Panc1 (cell line): ENCODE measurements at regions not wholly inside any gene's neighbourhood (a gene's known extent, or its start where the extent isn't known, plus 50 kb on each side); places are given as distances from the start of the nearest gene placed in this dataset.
"Not testable (repeated sequence)": the region's sequence is repeated elsewhere in the genome, so short reads cannot be mapped to it uniquely, and the experiment has no call there.

Experiments
- ATAC-seq: fragments of 200-7000 bp; cut with Tn5 transposase; 2 replicates; pipeline ENCODE4 v1.9.1; 2020; ENCODE audit warnings: mild to moderate bottlenecking, moderate library complexity
- BruUV-seq: library from RNA; stranded (reverse); fragments of 400-500 nt; replicated peaks from 2 replicates; lab custom pipeline; 2021; lab: Mats Ljungman, UMichigan
- CTCF ChIA-PET: fragments of 300-600 bp; sonication (Branson Sonifier 250); formaldehyde crosslinking; loops from one replicate; lab custom pipeline; 2022; ENCODE audit warnings: antibody characterized with exemption; lab: Charles Lee
- POLR2A ChIA-PET: fragments of 300-600 bp; sonication (Branson Sonifier 250); formaldehyde crosslinking; loops from one replicate; lab custom pipeline; 2022; ENCODE audit warnings: antibody characterized with exemption; lab: Charles Lee
- DNase-seq: peaks from one replicate; pipeline ENCODE4 v3.0.0-alpha.2; 2010; ENCODE audit warnings: low read depth, low spot score
- H3K27ac ChIP-seq: 2 replicates; pipeline ENCODE4 v1.5.1; 2011; ENCODE audit warnings: mild to moderate bottlenecking, low read length, inconsistent platforms
- H3K27me3 ChIP-seq: fragments of 200-500 bp; sonication (Bioruptor generic); 2 replicates; pipeline ENCODE4 v1.6.0; 2014; ENCODE audit warnings: low read length, inconsistent platforms; ENCODE audit not compliant: control insufficient read depth, insufficient read depth
- H3K36me3 ChIP-seq: fragments of 200-500 bp; sonication (Bioruptor generic); 2 replicates; pipeline ENCODE4 v1.5.1; 2014; ENCODE audit warnings: inconsistent platforms, mild to moderate bottlenecking, low read length, moderate library complexity; ENCODE audit not compliant: control insufficient read depth, insufficient read depth
- H3K4me1 ChIP-seq: 2 replicates; pipeline ENCODE4 v1.5.1; 2011; ENCODE audit warnings: inconsistent platforms, mild to moderate bottlenecking, low read length, moderate library complexity; ENCODE audit not compliant: control insufficient read depth, insufficient read depth
- H3K4me3 ChIP-seq, 2 experiments: 2 replicates each; pipeline ENCODE4 v1.5.1; 2011 to 2012; ENCODE audit warnings: low read depth in 2 of 2, low read length in 2 of 2, mild to moderate bottlenecking in 2 of 2, inconsistent platforms in 1 of 2, moderate library complexity in 1 of 2
- H3K9me3 ChIP-seq: fragments of 200-500 bp; sonication (Bioruptor generic); 2 replicates; pipeline ENCODE4 v1.5.1; 2014; ENCODE audit warnings: low read depth, mild to moderate bottlenecking, inconsistent platforms, low read length, moderate library complexity; ENCODE audit not compliant: control insufficient read depth, insufficient read depth
- CTCF ChIP-seq: fragments of 450-650 bp; IDR thresholded peaks from 2 replicates; pipeline ENCODE4 v1.5.1; 2017; ENCODE audit warnings: mild to moderate bottlenecking
- POLR2AphosphoS5 ChIP-seq: IDR thresholded peaks from 2 replicates; pipeline ENCODE4 v1.6.1; 2012; ENCODE audit warnings: mild to moderate bottlenecking, low read depth, low read length, moderate library complexity
- REST ChIP-seq, 2 experiments: IDR thresholded peaks; 2 replicates each; pipeline ENCODE4 v1.6.1; 2011 to 2012; ENCODE audit warnings: low read depth in 2 of 2, control low read depth in 1 of 2, low read length in 1 of 2, mild to moderate bottlenecking in 1 of 2, moderate library complexity in 1 of 2; ENCODE audit not compliant: insufficient read depth in 1 of 2
- SIN3A ChIP-seq: IDR thresholded peaks from 2 replicates; pipeline ENCODE4 v1.6.1; 2012; ENCODE audit warnings: low read depth, mild to moderate bottlenecking, low read length, moderate library complexity, borderline replicate concordance; ENCODE audit not compliant: insufficient read depth
- TCF7L2 ChIP-seq: IDR thresholded peaks from 2 replicates; pipeline ENCODE4 v1.6.1; 2011; ENCODE audit warnings: mild to moderate bottlenecking, low read depth, low read length, inconsistent platforms
- in situ Hi-C: cut with HindIII; loops from 2 replicates; pipeline ENCODE4 v1.10.0; 2016; ENCODE audit warnings: low sequenced_read_pairs, low pct_unique_long_range_greater_than_20kb
- intact Hi-C: fragments of 100-400 bp; cut with micrococcal nuclease; formaldehyde crosslinking; loops from one replicate; pipeline ENCODE4 v1.10.0; 2022; ENCODE audit not compliant: unreplicated experiment

GRCh38 chr2:109715313-109715805, 78.7 kb upstream of the RGPD5 start:
- intact Hi-C loops (loop anchor here (2.0 to 10.0 kb wide), 2 partner anchors 101 to 169 kb away; partner anchors contain the start of genes SEPTIN10 and SOWAHC), in situ Hi-C loops (no loop called here)
- Histone ChIP-seq H3K27ac (no peak overlapping the region), H3K36me3 (no peaks in the 10 kb centered on the region), H3K27me3 (no peaks in the 10 kb centered on the region), H3K4me1 (no peaks in the 10 kb centered on the region), H3K9me3 (no peaks in the 10 kb centered on the region), H3K4me3 (no peak overlapping the region)
- TF ChIP-seq CTCF (peak; percentile 87; the same call in 1 of the 2 replicates), REST (IDR thresholded peaks at IDR 0.05; ENCODE audit: insufficient read depth in 1 of 2, low read depth in 2 of 2, low read length in 1 of 2) (no peak), POLR2AphosphoS5 (no peak)
- CTCF ChIA-PET: interaction anchor here (0.7 to 1.5 kb wide), 3 partner anchors 168 to 211 kb away, joined by 3 to 6 read pairs (median 5); no protein-coding TSS in a partner anchor
- ATAC-seq (peak; percentile 87), DNase-seq (no peak)
- POLR2A ChIA-PET: no interaction called here
- no TSS peak for BruUV-seq

GRCh38 chr2:109716596-109716995, 77.5 kb upstream of the RGPD5 start:
- H3K4me1 ChIP-seq, DNase-seq, ATAC-seq, BruUV-seq, H3K27me3 ChIP-seq, POLR2A ChIA-PET, H3K36me3 ChIP-seq, in situ Hi-C loops, H3K9me3 ChIP-seq, H3K4me3 ChIP-seq, H3K27ac ChIP-seq: not testable (repeated sequence)
- intact Hi-C loops: loop anchor here (10.0 kb wide), 1 partner anchor 102 kb away; the partner anchor contains the start of genes SEPTIN10 and SOWAHC
- CTCF ChIA-PET: interaction anchor here (0.7 to 1.5 kb wide), 2 partner anchors 11 to 171 kb away, joined by 5 to 8 read pairs; no protein-coding TSS in a partner anchor

GRCh38 chr2:109718139-109718538, 76.0 kb upstream of the RGPD5 start:
- TF ChIP-seq POLR2AphosphoS5 (no peak), REST (IDR thresholded peaks at IDR 0.05; ENCODE audit: insufficient read depth in 1 of 2, low read depth in 2 of 2, low read length in 1 of 2) (no peak), TCF7L2 (no peak), SIN3A (no peak), CTCF (no peak)
- no peaks in the 10 kb centered on the region for H3K4me1 ChIP-seq
- in situ Hi-C loops (no loop called here), intact Hi-C loops (loop anchor here (10.0 kb wide), 1 partner anchor 103 kb away; the partner anchor contains the start of genes SEPTIN10 and SOWAHC)
- ATAC-seq (no peak), DNase-seq (no peak)
- BruUV-seq: no TSS peak
- no peak overlapping the region for H3K4me3 ChIP-seq
- ChIA-PET POLR2A (no interaction called here), CTCF (no interaction called here)
- H3K9me3 ChIP-seq: no peaks in the 10 kb centered on the region
- H3K36me3 ChIP-seq: no peaks in the 10 kb centered on the region
- no peaks in the 10 kb centered on the region for H3K27me3 ChIP-seq
- H3K27ac ChIP-seq: no peak overlapping the region
